ENCODE measurements at regions not wholly inside any gene's neighbourhood (a gene's known extent, or its start where the extent isn't known, plus 50 kb on each side); places are given as distances from the start of the nearest gene placed in this dataset.

GRCh38 chr10:128530946-128531345 lies 404.7 kb upstream of the MKI67 start:
- Histone ChIP-seq H3K27me3 (replicated peaks; ENCODE audit: control insufficient read depth, insufficient read depth, low read length, poor library complexity, severe bottlenecking) (no peaks in the 10 kb centered on the region), H3K4me3 (ENCODE audit: insufficient read depth, low read depth, low read length, poor library complexity, severe bottlenecking) (no peak overlapping the region), H3K27ac (ENCODE audit: insufficient read depth, low read length, poor library complexity, severe bottlenecking) (no peak overlapping the region), H3K9me3 (ENCODE audit: control insufficient read depth, low read length) (no peaks in the 10 kb centered on the region), H3K4me1 (ENCODE audit: control insufficient read depth, insufficient read depth, low read length, poor library complexity, severe bottlenecking) (no peaks in the 10 kb centered on the region), H3K36me3 (ENCODE audit: control insufficient read depth, insufficient read depth, low read length) (no peaks in the 10 kb centered on the region)
- no peak for DNase-seq

- DNase-seq = no peak
- Histone ChIP-seq H3K36me3 (ENCODE audit: control insufficient read depth, insufficient read depth, low read length) (no peaks in the 10 kb centered on the region), H3K27me3 (replicated peaks; ENCODE audit: control insufficient read depth, insufficient read depth, low read length, poor library complexity, severe bottlenecking) (no peaks in the 10 kb centered on the region), H3K9me3 (ENCODE audit: control insufficient read depth, low read length) (no peaks in the 10 kb centered on the region), H3K27ac (ENCODE audit: insufficient read depth, low read length, poor library complexity, severe bottlenecking) (no peak overlapping the region), H3K4me1 (ENCODE audit: control insufficient read depth, insufficient read depth, low read length, poor library complexity, severe bottlenecking) (no peaks in the 10 kb centered on the region), H3K4me3 (ENCODE audit: insufficient read depth, low read depth, low read length, poor library complexity, severe bottlenecking) (no peak overlapping the region)
Observed at GRCh38 chr10:128534686-128535085, 408.5 kb upstream of the MKI67 start.

DNA sequence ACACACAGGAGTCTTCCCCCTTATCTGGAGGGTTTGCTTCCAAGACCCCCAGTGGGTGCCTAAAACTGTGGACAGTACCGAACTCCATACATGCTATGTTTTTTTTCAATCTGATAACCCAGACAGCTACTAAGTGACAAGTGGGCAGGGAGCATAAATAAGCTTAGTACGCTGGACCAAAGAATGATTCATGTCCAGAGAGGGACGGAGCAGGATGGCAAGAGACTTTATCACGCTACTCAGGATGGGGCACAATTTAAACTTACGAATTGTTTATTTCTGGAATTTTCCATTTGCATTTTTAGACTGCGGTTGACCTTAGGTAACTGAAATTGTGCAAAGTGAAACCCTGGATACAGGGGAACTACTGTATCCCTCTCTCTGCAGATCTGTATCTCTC lies 410.0 kb upstream of the MKI67 start:
- H3K36me3 ChIP-seq (ENCODE audit: control insufficient read depth, insufficient read depth, low read length) = no peaks in the 10 kb centered on the region
- no peaks in the 10 kb centered on the region for H3K4me1 ChIP-seq (ENCODE audit: control insufficient read depth, insufficient read depth, low read length, poor library complexity, severe bottlenecking)
- H3K27ac ChIP-seq (ENCODE audit: insufficient read depth, low read length, poor library complexity, severe bottlenecking) = no peak overlapping the region
- no peaks in the 10 kb centered on the region for H3K9me3 ChIP-seq (ENCODE audit: control insufficient read depth, low read length)
- peaks cover 5% of the 10 kb centered on the region for H3K27me3 ChIP-seq (replicated peaks; ENCODE audit: control insufficient read depth, insufficient read depth, low read length, poor library complexity, severe bottlenecking)
- H3K4me3 ChIP-seq (ENCODE audit: insufficient read depth, low read depth, low read length, poor library complexity, severe bottlenecking) = no peak overlapping the region
- DNase-seq = no peak

DNA sequence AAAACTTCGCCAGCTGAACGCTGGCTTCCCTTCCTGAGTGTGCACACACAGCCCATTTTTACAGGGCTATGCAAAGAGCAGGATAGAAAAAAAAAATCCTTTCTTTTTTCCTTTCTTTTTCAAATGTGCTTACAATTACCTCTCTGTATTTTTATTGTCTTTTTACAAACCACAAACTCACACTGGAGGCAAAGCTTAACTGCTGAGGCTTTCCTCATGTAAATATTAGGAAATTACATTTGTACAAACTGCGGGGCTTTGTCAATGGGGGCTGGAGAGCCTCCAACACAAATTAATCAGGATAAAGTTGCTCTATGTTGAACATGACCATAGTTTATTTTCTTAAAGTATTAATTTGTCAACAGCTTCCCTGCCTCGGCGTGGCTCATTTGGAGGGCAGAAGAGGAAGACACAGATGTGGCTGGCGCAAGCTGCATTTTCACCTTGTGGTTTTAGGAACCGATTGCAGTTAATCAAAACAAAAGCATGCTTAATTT lies 411.7 kb upstream of the MKI67 start:
- H3K27me3 ChIP-seq (replicated peaks; ENCODE audit: control insufficient read depth, insufficient read depth, low read length, poor library complexity, severe bottlenecking) = peaks cover 5% of the 10 kb centered on the region
- no peak for DNase-seq
- no peaks in the 10 kb centered on the region for H3K4me1 ChIP-seq (ENCODE audit: control insufficient read depth, insufficient read depth, low read length, poor library complexity, severe bottlenecking)
- no peak overlapping the region for H3K27ac ChIP-seq (ENCODE audit: insufficient read depth, low read length, poor library complexity, severe bottlenecking)
- H3K36me3 ChIP-seq (ENCODE audit: control insufficient read depth, insufficient read depth, low read length) = no peaks in the 10 kb centered on the region
- no peak overlapping the region for H3K4me3 ChIP-seq (ENCODE audit: insufficient read depth, low read depth, low read length, poor library complexity, severe bottlenecking)
- no peaks in the 10 kb centered on the region for H3K9me3 ChIP-seq (ENCODE audit: control insufficient read depth, low read length)

GRCh38 chr10:128538671-128539070 lies 412.4 kb upstream of the MKI67 start:
- no peaks in the 10 kb centered on the region for H3K36me3 ChIP-seq (ENCODE audit: control insufficient read depth, insufficient read depth, low read length)
- DNase-seq = no peak
- H3K4me3 ChIP-seq (ENCODE audit: insufficient read depth, low read depth, low read length, poor library complexity, severe bottlenecking) = no peak overlapping the region
- no peaks in the 10 kb centered on the region for H3K4me1 ChIP-seq (ENCODE audit: control insufficient read depth, insufficient read depth, low read length, poor library complexity, severe bottlenecking)
- peaks cover 5% of the 10 kb centered on the region for H3K27me3 ChIP-seq (replicated peaks; ENCODE audit: control insufficient read depth, insufficient read depth, low read length, poor library complexity, severe bottlenecking)
- H3K9me3 ChIP-seq (ENCODE audit: control insufficient read depth, low read length) = no peaks in the 10 kb centered on the region
- no peak overlapping the region for H3K27ac ChIP-seq (ENCODE audit: insufficient read depth, low read length, poor library complexity, severe bottlenecking)

DNA sequence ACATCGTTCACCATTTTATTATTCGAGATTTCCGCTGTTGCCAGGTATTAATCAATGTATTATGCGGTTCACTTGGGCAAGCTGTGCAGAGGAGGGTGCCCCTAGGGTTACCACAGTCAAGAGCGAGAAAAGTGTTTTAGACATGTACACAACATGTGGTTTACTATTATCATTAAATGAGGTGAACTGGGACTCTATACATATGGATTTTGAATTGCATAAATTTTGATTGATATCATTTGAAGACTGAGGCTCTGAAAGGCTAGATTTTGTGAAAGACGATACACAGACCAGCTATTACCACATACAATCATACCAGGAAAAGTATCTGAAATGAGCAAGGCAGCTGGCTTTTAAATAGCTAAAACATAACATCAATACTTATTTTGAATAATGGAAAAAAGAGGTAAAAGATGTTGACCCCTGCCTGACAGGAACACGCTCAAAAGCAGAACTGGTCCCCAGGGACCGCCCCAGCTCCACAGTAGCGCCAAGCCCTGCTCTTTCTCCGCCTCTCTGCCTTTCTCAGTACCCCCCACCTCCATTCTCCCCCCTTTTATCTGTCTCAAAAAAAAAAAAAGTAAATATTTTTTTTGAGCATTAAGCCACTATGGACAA lies 413.4 kb upstream of the MKI67 start:
- Histone ChIP-seq H3K36me3 (ENCODE audit: control insufficient read depth, insufficient read depth, low read length) (no peaks in the 10 kb centered on the region), H3K9me3 (ENCODE audit: control insufficient read depth, low read length) (no peaks in the 10 kb centered on the region), H3K4me1 (ENCODE audit: control insufficient read depth, insufficient read depth, low read length, poor library complexity, severe bottlenecking) (no peaks in the 10 kb centered on the region), H3K27me3 (replicated peaks; ENCODE audit: control insufficient read depth, insufficient read depth, low read length, poor library complexity, severe bottlenecking) (peaks cover 5% of the 10 kb centered on the region), H3K4me3 (ENCODE audit: insufficient read depth, low read depth, low read length, poor library complexity, severe bottlenecking) (no peak overlapping the region), H3K27ac (ENCODE audit: insufficient read depth, low read length, poor library complexity, severe bottlenecking) (no peak overlapping the region)
- no peak for DNase-seq

DNA sequence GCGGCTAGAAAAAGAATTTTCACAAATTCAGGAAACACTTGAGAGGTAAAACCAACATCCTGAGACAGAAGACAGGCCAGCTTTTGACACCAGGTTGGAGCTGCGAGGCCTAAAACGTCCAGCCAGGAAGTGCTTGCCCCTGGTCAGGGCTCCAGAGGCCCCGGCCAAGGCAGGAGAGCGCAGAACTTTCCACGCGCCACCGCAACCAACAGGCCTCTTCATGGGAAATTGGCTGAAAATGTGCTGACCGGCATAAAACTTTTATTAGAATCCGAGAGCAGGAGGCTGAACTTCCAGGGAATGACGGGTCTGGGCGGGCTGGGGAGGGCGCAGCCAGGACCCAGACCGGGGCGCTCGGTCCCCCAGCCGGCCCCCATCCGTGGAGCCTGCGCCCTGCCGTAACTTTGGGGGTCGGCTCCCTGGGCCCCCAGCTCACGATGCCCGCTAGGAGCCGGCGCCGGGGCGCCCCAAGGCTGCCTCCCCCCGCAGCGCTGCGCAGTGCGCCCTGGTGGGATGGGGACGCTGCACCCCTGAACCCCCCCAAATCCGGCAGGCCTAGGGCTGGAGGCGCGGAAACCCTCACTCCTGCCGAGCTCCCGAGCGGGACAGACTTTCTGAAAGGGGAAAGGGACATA lies 414.0 kb upstream of the MKI67 start:
- Histone ChIP-seq H3K9me3 (ENCODE audit: control insufficient read depth, low read length) (no peaks in the 10 kb centered on the region), H3K27ac (ENCODE audit: insufficient read depth, low read length, poor library complexity, severe bottlenecking) (no peak overlapping the region), H3K36me3 (ENCODE audit: control insufficient read depth, insufficient read depth, low read length) (no peaks in the 10 kb centered on the region), H3K27me3 (replicated peaks; ENCODE audit: control insufficient read depth, insufficient read depth, low read length, poor library complexity, severe bottlenecking) (peaks cover 5% of the 10 kb centered on the region), H3K4me3 (ENCODE audit: insufficient read depth, low read depth, low read length, poor library complexity, severe bottlenecking) (no peak overlapping the region), H3K4me1 (ENCODE audit: control insufficient read depth, insufficient read depth, low read length, poor library complexity, severe bottlenecking) (no peaks in the 10 kb centered on the region)
- DNase-seq = no peak

- H3K27ac ChIP-seq (ENCODE audit: insufficient read depth, low read length, poor library complexity, severe bottlenecking) = no peak overlapping the region
- no peaks in the 10 kb centered on the region for H3K9me3 ChIP-seq (ENCODE audit: control insufficient read depth, low read length)
- no peaks in the 10 kb centered on the region for H3K4me1 ChIP-seq (ENCODE audit: control insufficient read depth, insufficient read depth, low read length, poor library complexity, severe bottlenecking)
- peaks cover 5% of the 10 kb centered on the region for H3K27me3 ChIP-seq (replicated peaks; ENCODE audit: control insufficient read depth, insufficient read depth, low read length, poor library complexity, severe bottlenecking)
- no peaks in the 10 kb centered on the region for H3K36me3 ChIP-seq (ENCODE audit: control insufficient read depth, insufficient read depth, low read length)
- DNase-seq = no peak
- no peak overlapping the region for H3K4me3 ChIP-seq (ENCODE audit: insufficient read depth, low read depth, low read length, poor library complexity, severe bottlenecking)
Observed at GRCh38 chr10:128540781-128541761, 414.8 kb upstream of the MKI67 start.

GRCh38 chr10:128541926-128542475 lies 415.8 kb upstream of the MKI67 start:
- no peaks in the 10 kb centered on the region for H3K9me3 ChIP-seq (ENCODE audit: control insufficient read depth, low read length)
- H3K4me1 ChIP-seq (ENCODE audit: control insufficient read depth, insufficient read depth, low read length, poor library complexity, severe bottlenecking) = no peaks in the 10 kb centered on the region
- no peaks in the 10 kb centered on the region for H3K36me3 ChIP-seq (ENCODE audit: control insufficient read depth, insufficient read depth, low read length)
- DNase-seq = no peak
- H3K27ac ChIP-seq (ENCODE audit: insufficient read depth, low read length, poor library complexity, severe bottlenecking) = no peak overlapping the region
- H3K27me3 ChIP-seq (replicated peaks; ENCODE audit: control insufficient read depth, insufficient read depth, low read length, poor library complexity, severe bottlenecking) = peaks cover 5% of the 10 kb centered on the region
- no peak overlapping the region for H3K4me3 ChIP-seq (ENCODE audit: insufficient read depth, low read depth, low read length, poor library complexity, severe bottlenecking)
